SK-N-SH treated with all-trans-retinoic acid at 6 μM for 48 hours (cell line): ENCODE measurements at regions not wholly inside any gene's neighbourhood (a gene's known extent, or its start where the extent isn't known, plus 50 kb on each side); places are given as distances from the start of the nearest gene placed in this dataset.

ENCODE experiments used
- BACH2 ChIP-seq: fragments of 250-450 bp; sonication (Bioruptor Pico); IDR thresholded peaks from 2 replicates; pipeline ENCODE4 v1.9.0; 2021; ENCODE audit warnings: mild to moderate bottlenecking, borderline replicate concordance
- CREB5 ChIP-seq: fragments of 250-450 bp; sonication (Bioruptor Pico); IDR thresholded peaks from 2 replicates; pipeline ENCODE4 v1.5.1; 2020; ENCODE audit warnings: low read depth, mild to moderate bottlenecking, moderate library complexity
- GLIS3 ChIP-seq: fragments of 250-450 bp; sonication (Bioruptor Pico); IDR thresholded peaks from 2 replicates; pipeline ENCODE4 v1.5.0; 2020; ENCODE audit warnings: mild to moderate bottlenecking, moderate library complexity
- ZNF565 ChIP-seq: fragments of 450-650 bp; formaldehyde crosslinking; conservative IDR thresholded peaks from 2 replicates; pipeline ENCODE4 v1.5.0; 2020; ENCODE audit warnings: low read depth, mild to moderate bottlenecking, moderate library complexity

DNA sequence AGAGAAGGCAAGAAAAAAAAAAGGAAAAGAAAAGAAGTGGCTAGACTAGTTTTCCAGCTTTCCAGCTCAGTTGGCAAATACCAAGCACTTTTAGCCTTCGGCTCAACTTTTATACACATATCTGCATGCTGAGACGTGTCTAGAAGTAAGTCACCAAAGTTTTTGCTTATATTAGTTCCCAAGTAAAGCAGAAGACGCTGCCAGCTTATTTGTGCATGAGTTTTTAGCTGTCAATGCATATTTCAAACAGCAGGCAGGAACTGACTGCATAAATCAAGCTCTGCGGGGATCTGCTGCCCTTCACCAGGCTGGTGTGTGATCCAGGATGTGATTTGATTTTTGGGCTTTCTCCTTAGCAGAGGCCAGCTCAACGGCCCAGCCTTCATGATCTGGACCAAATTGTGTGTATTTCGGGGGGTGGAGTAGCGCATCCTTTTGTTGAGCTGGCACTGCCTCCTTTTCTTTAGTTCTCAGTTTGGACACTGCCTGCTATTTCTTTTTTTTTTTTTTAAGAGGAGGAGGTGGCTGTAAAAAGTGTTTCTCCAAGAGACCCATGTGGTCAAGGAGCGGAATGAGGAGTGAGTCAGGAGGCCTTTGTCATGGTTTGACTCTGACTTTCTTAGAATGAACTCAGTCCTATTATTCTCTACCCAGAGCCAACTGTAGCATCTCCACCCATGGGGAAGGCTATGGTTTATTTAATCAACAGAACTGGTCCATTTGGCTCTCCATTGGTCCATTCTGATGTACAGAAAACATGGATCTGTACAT lies 162.6 kb upstream of the XYLT1 start:
- TF ChIP-seq ZNF565 (CRISPR knock-in tag), result no peak
- TF ChIP-seq GLIS3 (CRISPR knock-in tag), result no peak
- TF ChIP-seq CREB5 (CRISPR knock-in tag), result no peak
- no peak for TF ChIP-seq BACH2 (CRISPR knock-in tag)
